HCT116 (cell line): ENCODE measurements at regions not wholly inside any gene's neighbourhood (a gene's known extent, or its start where the extent isn't known, plus 50 kb on each side); places are given as distances from the start of the nearest gene placed in this dataset.

ENCODE experiments used
- ATAC-seq: fragments of 200-7000 bp; cut with Tn5 transposase; 2 replicates; pipeline ENCODE4 v1.9.1; 2020; ENCODE audit warnings: mild to moderate bottlenecking, moderate library complexity
- BruUV-seq: library from RNA; stranded (reverse); fragments of 400-500 nt; replicated peaks from 2 replicates; lab custom pipeline; 2021; lab: Mats Ljungman, UMichigan
- CTCF ChIA-PET: fragments of 300-600 bp; sonication (Branson Sonifier 250); formaldehyde crosslinking; loops from one replicate; lab custom pipeline; 2021; ENCODE audit warnings: antibody characterized with exemption; lab: Charles Lee
- POLR2A ChIA-PET: fragments of 300-600, 350-600 bp; sonication (Branson Sonifier 250); formaldehyde crosslinking; loops from one replicate; lab custom pipeline; 2021; ENCODE audit warnings: antibody characterized with exemption; lab: Charles Lee
- RAD21 ChIA-PET, 2 experiments: fragments of 300-600 bp; sonication (Branson Sonifier 250); formaldehyde crosslinking; loops; one replicate each; lab custom pipeline; 2023; ENCODE audit warnings: low total read pairs in 2 of 2; ENCODE audit not compliant: uncharacterized antibody in 2 of 2, unreplicated experiment in 2 of 2, low non-redundant PET in 1 of 2; lab: Charles Lee
- DNase-seq: peaks from one replicate; pipeline ENCODE4 v3.0.0-alpha.2; 2010; ENCODE audit warnings: low read depth, low spot score
- H2AFZ ChIP-seq: fragments of 200-600 bp; shearing (Covaris generic), sonication (generic); 2 replicates; pipeline ENCODE4 v1.6.1; 2017; ENCODE audit warnings: low read depth, mixed run types, mixed read lengths, antibody characterized with exemption, low read length; ENCODE audit not compliant: poor library complexity, severe bottlenecking
- H3K27ac ChIP-seq: 2 replicates; pipeline ENCODE4 v1.5.1; 2012; ENCODE audit warnings: low read depth, low read length
- H3K27me3 ChIP-seq: fragments of 200-600 bp; sonication (generic); 2 replicates; pipeline ENCODE4 v1.6.1; 2016; ENCODE audit warnings: mixed run types, low read length, mixed read lengths; ENCODE audit not compliant: insufficient read depth
- H3K36me3 ChIP-seq, 2 experiments: fragments of 200-500 bp in 1 of 2; fragments of 200-600 bp in 1 of 2; sonication (Bioruptor generic) in 1 of 2; sonication (generic) in 1 of 2; 2 replicates each; pipeline versions ENCODE4 v1.5.1 to v1.6.1; 2014 to 2016; ENCODE audit warnings: low read length in 2 of 2, inconsistent platforms in 1 of 2, mixed read lengths in 1 of 2, mixed run types in 1 of 2; ENCODE audit not compliant: insufficient read depth in 2 of 2, control insufficient read depth in 1 of 2
- H3K4me1 ChIP-seq, 2 experiments: fragments of 200-600 bp in 1 of 2; sonication (generic) in 1 of 2; 2 replicates each; pipeline versions ENCODE4 v1.5.1 to v1.6.1; 2012 to 2017; ENCODE audit warnings: low read length in 2 of 2, inconsistent platforms in 1 of 2, mild to moderate bottlenecking in 1 of 2, mixed read lengths in 1 of 2, mixed run types in 1 of 2, moderate library complexity in 1 of 2; ENCODE audit not compliant: insufficient read depth in 2 of 2, control insufficient read depth in 1 of 2
- H3K4me2 ChIP-seq: fragments of 200-600 bp; sonication (generic); 2 replicates; pipeline ENCODE4 v1.6.1; 2017; ENCODE audit warnings: mixed run types, low read length, mixed read lengths
- H3K4me3 ChIP-seq, 2 experiments: fragments of 200-600 bp in 1 of 2; sonication (generic) in 1 of 2; replicated peaks in 1 of 2; 2 replicates each; pipeline ENCODE4 v1.5.1; 2011 to 2016; ENCODE audit warnings: low read length in 2 of 2, control low read depth in 1 of 2, low read depth in 1 of 2, mild to moderate bottlenecking in 1 of 2, mixed read lengths in 1 of 2, mixed run types in 1 of 2
- H3K79me2 ChIP-seq: fragments of 200-600 bp; sonication (generic); 2 replicates; pipeline ENCODE4 v1.6.1; 2017; ENCODE audit warnings: mild to moderate bottlenecking, mixed run types, low read length, moderate library complexity, mixed read lengths; ENCODE audit not compliant: insufficient read depth
- H3K9ac ChIP-seq: fragments of 200-600 bp; sonication (generic); 2 replicates; pipeline ENCODE4 v1.6.1; 2016; ENCODE audit warnings: low read length, mixed read lengths
- H3K9me2 ChIP-seq: fragments of 200-600 bp; sonication (generic), shearing (Covaris generic); 2 replicates; pipeline ENCODE4 v1.6.1; 2017; ENCODE audit warnings: mixed run types, mild to moderate bottlenecking, moderate library complexity; ENCODE audit not compliant: insufficient read depth
- H3K9me3 ChIP-seq, 2 experiments: fragments of 200-500 bp in 1 of 2; fragments of 200-600 bp in 1 of 2; sonication (Bioruptor generic) in 1 of 2; sonication (generic) in 1 of 2; 2 replicates each; pipeline ENCODE4 v1.6.1; 2014 to 2017; ENCODE audit warnings: low read length in 2 of 2, mixed read lengths in 2 of 2, inconsistent platforms in 1 of 2, low read depth in 1 of 2, mild to moderate bottlenecking in 1 of 2, mixed run types in 1 of 2, moderate library complexity in 1 of 2; ENCODE audit not compliant: control insufficient read depth in 1 of 2, insufficient read depth in 1 of 2
- H4K20me1 ChIP-seq: fragments of 200-600 bp; sonication (generic), shearing (Covaris generic); 2 replicates; pipeline ENCODE4 v1.6.1; 2017; ENCODE audit warnings: mixed run types, mild to moderate bottlenecking, moderate library complexity; ENCODE audit not compliant: insufficient read depth
- ATF3 ChIP-seq: IDR thresholded peaks from 2 replicates; pipeline ENCODE4 v1.6.1; 2012
- CBX3 ChIP-seq: IDR thresholded peaks from 2 replicates; pipeline ENCODE4 v1.6.1; 2012; ENCODE audit warnings: low read depth
- CEBPB ChIP-seq: IDR thresholded peaks from 2 replicates; pipeline ENCODE4 v1.6.1; 2012; ENCODE audit warnings: low read depth
- EGR1 ChIP-seq: IDR thresholded peaks from 2 replicates; pipeline ENCODE4 v1.6.1; 2012; ENCODE audit warnings: low read depth
- ELF1 ChIP-seq: IDR thresholded peaks from 2 replicates; pipeline ENCODE4 v1.6.1; 2012; ENCODE audit warnings: low read depth, borderline replicate concordance
- EZH2 ChIP-seq: fragments of 200-600 bp; sonication (generic); IDR thresholded peaks from 2 replicates; pipeline ENCODE4 v1.6.1; 2017; ENCODE audit warnings: antibody characterized with exemption, mixed run types
- EZH2phosphoT487 ChIP-seq: fragments of 200-600 bp; IDR thresholded peaks from 2 replicates; pipeline ENCODE4 v1.6.1; 2018; ENCODE audit warnings: antibody characterized with exemption, borderline replicate concordance
- JUND ChIP-seq: IDR thresholded peaks from 2 replicates; pipeline ENCODE4 v1.6.1; 2012
- MAX ChIP-seq: IDR thresholded peaks from 2 replicates; pipeline ENCODE4 v1.6.1; 2012
- POLR2A ChIP-seq: IDR thresholded peaks from 2 replicates; pipeline ENCODE4 v1.7.0; 2011; ENCODE audit warnings: borderline replicate concordance; ENCODE audit not compliant: insufficient read depth, insufficient read length; ENCODE audit errors: extremely low read depth
- RAD21 ChIP-seq: IDR thresholded peaks from 2 replicates; pipeline ENCODE4 v1.6.1; 2012; ENCODE audit warnings: low read depth, mild to moderate bottlenecking
- SIN3A ChIP-seq: IDR thresholded peaks from 2 replicates; pipeline ENCODE4 v1.6.1; 2012; ENCODE audit warnings: low read depth
- SRF ChIP-seq: IDR thresholded peaks from 2 replicates; pipeline ENCODE4 v1.6.1; 2012; ENCODE audit warnings: low read depth
- TCF7L2 ChIP-seq: IDR thresholded peaks from 2 replicates; pipeline ENCODE4 v1.7.0; 2011; ENCODE audit warnings: borderline replicate concordance, inconsistent platforms; ENCODE audit not compliant: insufficient read depth, insufficient read length; ENCODE audit errors: extremely low read depth
- YY1 ChIP-seq: IDR thresholded peaks from 2 replicates; pipeline ENCODE4 v1.6.1; 2011; ENCODE audit warnings: low read length, low read depth, moderate library complexity, mild to moderate bottlenecking; ENCODE audit not compliant: insufficient replicate concordance; ENCODE audit errors: extremely low read depth
- ZBTB33 ChIP-seq: IDR thresholded peaks from 2 replicates; pipeline ENCODE4 v1.6.1; 2011; ENCODE audit warnings: mild to moderate bottlenecking, low read length, moderate library complexity; ENCODE audit not compliant: insufficient replicate concordance; ENCODE audit errors: extremely low read depth
- ZFX ChIP-seq: fragments of 450-650 bp; IDR thresholded peaks from 2 replicates; pipeline ENCODE4 v1.6.1; 2017
- ZNF274 ChIP-seq: fragments of 200-500 bp; sonication (Bioruptor generic); IDR thresholded peaks from 2 replicates; pipeline ENCODE4 v1.6.1; 2014; ENCODE audit warnings: mild to moderate bottlenecking, low read depth, low read length, inconsistent platforms
- intact Hi-C: fragments of 100-400 bp; cut with micrococcal nuclease; formaldehyde crosslinking; loops from 2 replicates; pipeline ENCODE4 v1.10.0; 2022
- TF ChIP-seq, protein P1 (sequence below), 3 experiments: fragments of 200-600 bp in 1 of 3; sonication (generic) in 1 of 3; IDR thresholded peaks in 2 of 3; conservative IDR thresholded peaks in 1 of 3; 2 replicates each; pipeline ENCODE4 v1.5.1; 2012 to 2017; ENCODE audit warnings: low read depth in 2 of 3, low read length in 2 of 3, antibody characterized with exemption in 1 of 3, borderline replicate concordance in 1 of 3, control low read depth in 1 of 3, mild to moderate bottlenecking in 1 of 3, mixed read lengths in 1 of 3, mixed run types in 1 of 3, moderate library complexity in 1 of 3; ENCODE audit not compliant: insufficient read depth in 1 of 3

- TF ChIP-seq SIN3A (no peak), TCF7L2 (no peak), EGR1 (no peak), CEBPB (no peak), ZNF274 (no peak), ZFX (no peak), SRF (no peak), CBX3 (no peak), POLR2A (no peak)
- H2AFZ ChIP-seq = no peak overlapping the region
Measured at GRCh38 chr11:97110376-97110775, 720.6 kb downstream of the JRKL start.

GRCh38 chr11:97111559-97111958 lies 721.7 kb downstream of the JRKL start:
- POLR2A ChIA-PET = no interaction called here
- no peak overlapping the region for H3K27ac ChIP-seq
- no peaks in the 10 kb centered on the region for H3K36me3 ChIP-seq
- no peak overlapping the region for H3K4me2 ChIP-seq
- no peaks in the 10 kb centered on the region for H3K27me3 ChIP-seq
- no peaks in the 10 kb centered on the region for H3K4me1 ChIP-seq
- H3K4me3 ChIP-seq = no peak overlapping the region
- intact Hi-C loops = no loop called here
- H3K9me2 ChIP-seq = no peaks in the 10 kb centered on the region
- ATAC-seq (no peak), DNase-seq (no peak)
- no peak overlapping the region for H3K9ac ChIP-seq
- CTCF ChIA-PET = no interaction called here
- RAD21 ChIA-PET = no interaction called here
- H3K79me2 ChIP-seq = no peaks in the 10 kb centered on the region
- peaks cover 0 to 9% of the 10 kb centered on the region in 2 experiments; a peak in 2 of 4 replicates for H3K9me3 ChIP-seq
- no peaks in the 10 kb centered on the region for H4K20me1 ChIP-seq
- no TSS peak for BruUV-seq
- H2AFZ ChIP-seq = no peak overlapping the region
- TF ChIP-seq ATF3 (no peak), YY1 (no peak), MAX (no peak), EZH2 (no peak), CEBPB (no peak), JUND (no peak), CBX3 (no peak), EZH2phosphoT487 (no peak), TCF7L2 (no peak), ZFX (no peak), RAD21 (no peak), ELF1 (no peak), ZNF274 (no peak), ZBTB33 (no peak)
- TF ChIP-seq, protein P1, sequence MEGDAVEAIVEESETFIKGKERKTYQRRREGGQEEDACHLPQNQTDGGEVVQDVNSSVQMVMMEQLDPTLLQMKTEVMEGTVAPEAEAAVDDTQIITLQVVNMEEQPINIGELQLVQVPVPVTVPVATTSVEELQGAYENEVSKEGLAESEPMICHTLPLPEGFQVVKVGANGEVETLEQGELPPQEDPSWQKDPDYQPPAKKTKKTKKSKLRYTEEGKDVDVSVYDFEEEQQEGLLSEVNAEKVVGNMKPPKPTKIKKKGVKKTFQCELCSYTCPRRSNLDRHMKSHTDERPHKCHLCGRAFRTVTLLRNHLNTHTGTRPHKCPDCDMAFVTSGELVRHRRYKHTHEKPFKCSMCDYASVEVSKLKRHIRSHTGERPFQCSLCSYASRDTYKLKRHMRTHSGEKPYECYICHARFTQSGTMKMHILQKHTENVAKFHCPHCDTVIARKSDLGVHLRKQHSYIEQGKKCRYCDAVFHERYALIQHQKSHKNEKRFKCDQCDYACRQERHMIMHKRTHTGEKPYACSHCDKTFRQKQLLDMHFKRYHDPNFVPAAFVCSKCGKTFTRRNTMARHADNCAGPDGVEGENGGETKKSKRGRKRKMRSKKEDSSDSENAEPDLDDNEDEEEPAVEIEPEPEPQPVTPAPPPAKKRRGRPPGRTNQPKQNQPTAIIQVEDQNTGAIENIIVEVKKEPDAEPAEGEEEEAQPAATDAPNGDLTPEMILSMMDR (IDR thresholded peaks at IDR 0.05 in 2 of 3, conservative IDR thresholded peaks at IDR 0.05 in 1 of 3; ENCODE audit: borderline replicate concordance in 1 of 3, insufficient read depth in 1 of 3, low read depth in 2 of 3, low read length in 2 of 3) = no peak

More at GRCh38 chr11:97110376-97110775, 720.6 kb downstream of the JRKL start:
- RAD21 ChIA-PET = no interaction called here
- CTCF ChIA-PET = no interaction called here
- Histone ChIP-seq H3K36me3 (no peaks in the 10 kb centered on the region), H3K9me3 (peaks cover 0 to 9% of the 10 kb centered on the region in 2 experiments; a peak in 2 of 4 replicates), H3K9ac (no peak overlapping the region), H3K4me1 (no peaks in the 10 kb centered on the region), H4K20me1 (no peaks in the 10 kb centered on the region), H3K4me3 (no peak overlapping the region), H3K27me3 (no peaks in the 10 kb centered on the region), H3K79me2 (no peaks in the 10 kb centered on the region), H3K27ac (no peak overlapping the region), H3K9me2 (no peaks in the 10 kb centered on the region), H3K4me2 (no peak overlapping the region)
- intact Hi-C loops = no loop called here
- no peak for ATAC-seq
- no TSS peak for BruUV-seq
- no peak for DNase-seq
- POLR2A ChIA-PET = no interaction called here
